ENCODE measurements at regions not wholly inside any gene's neighbourhood (a gene's known extent, or its start where the extent isn't known, plus 50 kb on each side); places are given as distances from the start of the nearest gene placed in this dataset.
A peak's percentile ranks its signal among the peaks of the same experiment; 100 is the strongest.
"Not testable (repeated sequence)": the region's sequence is repeated elsewhere in the genome, so short reads cannot be mapped to it uniquely, and the experiment has no call there.

GRCh38 chr11:12585861-12586260, 88.4 kb upstream of the TEAD1 start:
- no peak for DNase-seq

GRCh38 chr11:12587333-12587991, 86.8 kb upstream of the TEAD1 start:
- no peak for DNase-seq

- DNase-seq: no peak
These were observed 82.5 kb upstream of the TEAD1 start for GRCh38 chr11:12591706-12592105.

GRCh38 chr11:12592283-12592682, 81.9 kb upstream of the TEAD1 start:
- no peak for DNase-seq

- not testable (repeated sequence) for DNase-seq
These were observed 79.0 kb upstream of the TEAD1 start for GRCh38 chr11:12595089-12595847.

- DNase-seq: peak in 1 of 2 experiments; percentile 10
These were observed 75.6 kb upstream of the TEAD1 start for GRCh38 chr11:12598330-12599256.

GRCh38 chr11:12599408-12600143, 74.6 kb upstream of the TEAD1 start:
- DNase-seq: peak; percentile 2 to 10

- DNase-seq: no peak
These were observed 73.4 kb upstream of the TEAD1 start for GRCh38 chr11:12600829-12601228.

GRCh38 chr11:12602421-12602820, 71.8 kb upstream of the TEAD1 start:
- DNase-seq: no peak

- no peak for DNase-seq
These were observed 70.8 kb upstream of the TEAD1 start for GRCh38 chr11:12603143-12604088.

- no peak for DNase-seq
These were observed 69.6 kb upstream of the TEAD1 start for GRCh38 chr11:12604557-12605153.

GRCh38 chr11:12606597-12606996, 67.6 kb upstream of the TEAD1 start:
- no peak for DNase-seq

GRCh38 chr11:12608678-12609077, 65.5 kb upstream of the TEAD1 start:
- not testable (repeated sequence) for DNase-seq

- no peak for DNase-seq
These were observed 62.9 kb upstream of the TEAD1 start for GRCh38 chr11:12611352-12611751.

GRCh38 chr11:12617632-12618031, 56.6 kb upstream of the TEAD1 start:
- no peak for DNase-seq

- no peak for DNase-seq
These were observed 55.3 kb upstream of the TEAD1 start for GRCh38 chr11:12618743-12619540.

GRCh38 chr11:12623869-12624268, 50.4 kb upstream of the TEAD1 start:
- no peak for DNase-seq

Measured in Kasumi-1 (cell line).